B cell (primary cell): ENCODE measurements at regions not wholly inside any gene's neighbourhood (a gene's known extent, or its start where the extent isn't known, plus 50 kb on each side); places are given as distances from the start of the nearest gene placed in this dataset.

ENCODE experiments used
- ATAC-seq: fragments of 200-7000 bp; cut with Tn5 transposase; one replicate; pipeline ENCODE4 v1.10.0; 2021; ENCODE audit warnings: low read depth, mild to moderate bottlenecking, moderate number of reproducible peaks, moderate library complexity
- CTCF ChIA-PET: fragments of 350-600 bp; sonication (Branson Sonifier 250); formaldehyde crosslinking; loops from one replicate; lab custom pipeline; 2021; ENCODE audit warnings: antibody characterized with exemption, inconsistent platforms; lab: Charles Lee
- POLR2A ChIA-PET: fragments of 350-600 bp; sonication (Branson Sonifier 250); formaldehyde crosslinking; loops from one replicate; lab custom pipeline; 2021; ENCODE audit warnings: antibody characterized with exemption; lab: Charles Lee
- DNase-seq: peaks from one replicate; pipeline ENCODE4 v3.0.0; 2013
- H2AFZ ChIP-seq: 2 replicates; pipeline ENCODE4 v1.6.1; 2012; ENCODE audit warnings: mild to moderate bottlenecking, low read depth, low read length; ENCODE audit not compliant: insufficient read depth, poor library complexity, severe bottlenecking
- H3K27ac ChIP-seq, 2 donors: 1 replicate in 1 of 2; 2 replicates in 1 of 2; pipeline ENCODE4 v1.5.1; 2012 to 2013; ENCODE audit warnings: low read length in 2 of 2, mild to moderate bottlenecking in 2 of 2, moderate library complexity in 1 of 2
- H3K27me3 ChIP-seq, 4 experiments: fragments of 200-600 bp in 1 of 4; sonication (generic) in 1 of 4; replicated peaks in 1 of 4; 1 replicate in 2 of 4; 2 replicates in 2 of 4; pipeline versions ENCODE4 v1.6.1 to v1.7.0; 2013 to 2016; ENCODE audit warnings: low read length in 3 of 4, mild to moderate bottlenecking in 2 of 4, mixed read lengths in 1 of 4, moderate library complexity in 1 of 4; ENCODE audit not compliant: insufficient read depth in 4 of 4, control insufficient read depth in 3 of 4; ENCODE audit errors: control extremely low read depth in 1 of 4
- H3K36me3 ChIP-seq, 2 experiments: replicated peaks in 1 of 2; 1 replicate in 1 of 2; 2 replicates in 1 of 2; pipeline versions ENCODE4 v1.6.1 to v1.7.1; 2013; ENCODE audit warnings: low read length in 1 of 2; ENCODE audit not compliant: insufficient read depth in 2 of 2, control insufficient read depth in 1 of 2; ENCODE audit errors: control extremely low read depth in 1 of 2, extremely low read depth in 1 of 2
- H3K4me1 ChIP-seq, 2 donors: fragments of 200-600 bp in 1 of 2; sonication (generic) in 1 of 2; 1 replicate in 1 of 2; 2 replicates in 1 of 2; pipeline versions ENCODE4 v1.5.1 to v1.6.1; 2013 to 2017; ENCODE audit warnings: low read length in 2 of 2; ENCODE audit not compliant: control insufficient read depth in 2 of 2, insufficient read depth in 2 of 2
- H3K4me2 ChIP-seq: replicated peaks from 2 replicates; pipeline ENCODE3; 2012; ENCODE audit warnings: mild to moderate bottlenecking, low read depth, low read length; ENCODE audit not compliant: poor library complexity, severe bottlenecking
- H3K4me3 ChIP-seq, 5 experiments: fragments of 200-600 bp in 1 of 5; sonication (generic) in 1 of 5; 1 replicate in 3 of 5; 2 replicates in 2 of 5; pipeline versions ENCODE4 v1.5.1 to v1.7.0; 2011 to 2016; ENCODE audit warnings: low read length in 4 of 5, mild to moderate bottlenecking in 4 of 5, low read depth in 2 of 5, control low read depth in 1 of 5, moderate library complexity in 1 of 5; ENCODE audit not compliant: insufficient read depth in 1 of 5; ENCODE audit errors: control extremely low read depth in 1 of 5, extremely low read depth in 1 of 5
- H3K79me2 ChIP-seq: fragments of 200-600 bp; sonication (generic); one replicate; pipeline ENCODE4 v1.6.0; 2016; ENCODE audit warnings: low read length; ENCODE audit not compliant: control insufficient read depth, insufficient read depth
- H3K9ac ChIP-seq: fragments of 200-600 bp; sonication (generic); 2 replicates; pipeline ENCODE4 v1.6.1; 2017; ENCODE audit warnings: mild to moderate bottlenecking, low read length, moderate library complexity
- H3K9me3 ChIP-seq, 3 donors: one replicate each; pipeline versions ENCODE4 v1.6.1 to v1.7.1; 2013; ENCODE audit warnings: low read length in 2 of 3; ENCODE audit not compliant: control insufficient read depth in 2 of 3, insufficient read depth in 1 of 3; ENCODE audit errors: control extremely low read depth in 1 of 3
- H4K20me1 ChIP-seq: 2 replicates; pipeline ENCODE4 v1.6.0; 2012; ENCODE audit warnings: mild to moderate bottlenecking, low read length; ENCODE audit not compliant: insufficient read depth, control insufficient read depth, poor library complexity, severe bottlenecking
- H3K27ac Mint-ChIP-seq: one replicate; pipeline ENCODE4 v1.8.0; 2021; ENCODE audit warnings: mixed read lengths
- H3K27me3 Mint-ChIP-seq: one replicate; pipeline ENCODE4 v1.8.0; 2021; ENCODE audit warnings: mixed read lengths
- H3K4me1 Mint-ChIP-seq: one replicate; pipeline ENCODE4 v1.8.0; 2021; ENCODE audit warnings: mixed read lengths
- H3K4me3 Mint-ChIP-seq: one replicate; pipeline ENCODE4 v1.8.0; 2021; ENCODE audit warnings: mixed read lengths
- H3K9me3 Mint-ChIP-seq: one replicate; pipeline ENCODE4 v1.8.0; 2022; ENCODE audit warnings: mixed read lengths; ENCODE audit not compliant: insufficient read depth
- EZH2 ChIP-seq: IDR thresholded peaks from 2 replicates; pipeline ENCODE4 v1.6.1; 2012; ENCODE audit warnings: borderline replicate concordance, low read depth, mild to moderate bottlenecking, moderate library complexity, low read length; ENCODE audit not compliant: insufficient read depth, poor library complexity, severe bottlenecking
- WGBS: methylation state at CpG from one replicate; pipeline ENCODE4 v1.1.5; 2013; ENCODE audit warnings: missing lambda C conversion rate; ENCODE audit not compliant: insufficient coverage; 5-methylcytosine and 5-hydroxymethylcytosine counted together
- intact Hi-C: fragments of 100-400 bp; cut with micrococcal nuclease; formaldehyde crosslinking; loops from one replicate; pipeline ENCODE4 v1.10.0; 2022
- TF ChIP-seq, protein P1 (sequence below): fragments of 200-600 bp; IDR thresholded peaks from one replicate; pipeline ENCODE4 v1.8.0; 2022; ENCODE audit warnings: antibody characterized with exemption, mild to moderate bottlenecking

DNA sequence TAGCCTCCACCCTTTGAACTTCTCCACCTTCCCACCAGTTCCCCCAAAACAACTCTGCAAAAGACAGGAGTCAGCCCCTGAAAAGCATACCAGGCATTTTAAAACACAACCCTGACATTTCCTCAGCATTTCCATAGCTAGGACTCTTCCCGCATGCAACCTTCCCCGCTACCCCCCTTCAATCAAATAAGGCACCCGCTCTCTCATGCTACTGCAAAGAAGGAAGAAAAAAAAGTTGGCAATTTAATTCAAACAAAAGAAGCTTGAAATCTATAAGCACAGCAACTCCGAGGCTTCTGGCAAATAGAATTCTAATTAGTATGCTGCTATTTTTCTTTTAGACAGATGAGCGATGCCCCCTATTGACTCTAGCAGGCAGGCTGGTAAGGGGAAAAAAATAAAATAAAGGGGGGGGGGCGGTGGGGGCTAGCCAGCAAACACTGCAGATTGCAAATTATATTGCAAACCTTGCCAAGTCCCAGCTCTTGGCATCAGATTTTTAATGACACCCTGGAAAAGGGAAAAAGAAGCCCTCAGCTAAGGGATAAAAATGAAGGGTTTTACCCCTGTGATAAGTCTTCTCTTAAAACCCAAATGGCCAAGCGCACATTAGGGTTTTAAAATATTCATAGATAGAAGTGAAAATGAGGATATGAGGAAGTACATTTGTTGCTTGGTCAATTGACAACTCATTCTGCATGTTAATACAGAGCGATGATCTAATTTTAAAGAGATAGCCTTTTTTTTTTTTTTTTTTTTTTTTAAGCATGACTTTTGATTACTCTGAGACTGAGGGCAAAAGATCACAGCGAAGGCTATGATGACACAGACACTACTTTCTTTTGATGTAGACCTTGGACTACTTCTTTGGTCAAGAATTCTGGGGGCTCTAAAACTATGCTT, 255.2 kb downstream of the NR2F2 start:
- H3K27me3 Mint-ChIP-seq = no peaks in the 10 kb centered on the region
- Histone ChIP-seq H3K27ac (no peak overlapping the region), H2AFZ (no peak overlapping the region), H4K20me1 (no peaks in the 10 kb centered on the region), H3K79me2 (no peaks in the 10 kb centered on the region), H3K36me3 (no peaks in the 10 kb centered on the region), H3K9me3 (peaks cover 0 to 7% (median 0%) of the 10 kb centered on the region in 3 donors), H3K27me3 (no peaks in the 10 kb centered on the region), H3K4me2 (no peak overlapping the region), H3K4me3 (no peak overlapping the region), H3K9ac (no peak overlapping the region), H3K4me1 (no peaks in the 10 kb centered on the region)
- intact Hi-C loops = no loop called here
- DNase-seq (no peak), ATAC-seq (no peak)
- TF ChIP-seq, protein P1, sequence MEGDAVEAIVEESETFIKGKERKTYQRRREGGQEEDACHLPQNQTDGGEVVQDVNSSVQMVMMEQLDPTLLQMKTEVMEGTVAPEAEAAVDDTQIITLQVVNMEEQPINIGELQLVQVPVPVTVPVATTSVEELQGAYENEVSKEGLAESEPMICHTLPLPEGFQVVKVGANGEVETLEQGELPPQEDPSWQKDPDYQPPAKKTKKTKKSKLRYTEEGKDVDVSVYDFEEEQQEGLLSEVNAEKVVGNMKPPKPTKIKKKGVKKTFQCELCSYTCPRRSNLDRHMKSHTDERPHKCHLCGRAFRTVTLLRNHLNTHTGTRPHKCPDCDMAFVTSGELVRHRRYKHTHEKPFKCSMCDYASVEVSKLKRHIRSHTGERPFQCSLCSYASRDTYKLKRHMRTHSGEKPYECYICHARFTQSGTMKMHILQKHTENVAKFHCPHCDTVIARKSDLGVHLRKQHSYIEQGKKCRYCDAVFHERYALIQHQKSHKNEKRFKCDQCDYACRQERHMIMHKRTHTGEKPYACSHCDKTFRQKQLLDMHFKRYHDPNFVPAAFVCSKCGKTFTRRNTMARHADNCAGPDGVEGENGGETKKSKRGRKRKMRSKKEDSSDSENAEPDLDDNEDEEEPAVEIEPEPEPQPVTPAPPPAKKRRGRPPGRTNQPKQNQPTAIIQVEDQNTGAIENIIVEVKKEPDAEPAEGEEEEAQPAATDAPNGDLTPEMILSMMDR = no peak
- no peak for TF ChIP-seq EZH2
- peaks cover 2% of the 10 kb centered on the region for H3K9me3 Mint-ChIP-seq
- 50% methylated on average over 1 of the region's 9 CpGs for WGBS
- no peak overlapping the region for H3K4me3 Mint-ChIP-seq
- H3K4me1 Mint-ChIP-seq = no peaks in the 10 kb centered on the region
- ChIA-PET CTCF (no interaction called here), POLR2A (no interaction called here)
- H3K27ac Mint-ChIP-seq = no peak overlapping the region

DNA sequence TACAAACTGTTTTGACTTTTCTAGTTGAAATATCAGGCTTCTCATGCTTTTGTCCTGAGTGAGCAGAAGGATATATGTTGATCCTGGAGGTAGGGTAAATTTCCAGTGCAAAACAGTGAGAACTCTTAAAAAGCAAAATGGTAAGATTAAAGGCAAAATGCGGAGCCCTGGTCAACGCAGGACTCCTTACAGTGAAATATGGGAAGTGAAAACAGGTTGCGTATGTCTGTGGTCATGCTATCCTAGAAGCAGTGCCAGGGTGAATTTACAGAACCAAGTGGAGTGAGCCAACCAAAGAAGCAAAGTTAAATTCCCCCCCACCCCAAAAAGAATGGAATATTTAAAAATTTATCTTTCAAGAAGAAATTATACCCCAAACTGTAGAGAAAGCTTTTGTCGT, 256.4 kb downstream of the NR2F2 start:
- WGBS = no CpG with 5 or more reads among the region's 4 CpGs
- no peak overlapping the region for H3K27ac ChIP-seq
- ChIA-PET CTCF (no interaction called here), POLR2A (no interaction called here)
- ATAC-seq = no peak
- H3K4me1 ChIP-seq = no peaks in the 10 kb centered on the region
- TF ChIP-seq EZH2 = no peak
- TF ChIP-seq, protein P1 = no peak
- no peaks in the 10 kb centered on the region for H3K36me3 ChIP-seq
- no peak overlapping the region for H3K4me2 ChIP-seq
- no peak overlapping the region for H3K9ac ChIP-seq
- Mint-ChIP-seq H3K27me3 (no peaks in the 10 kb centered on the region), H3K4me3 (no peak overlapping the region), H3K4me1 (no peaks in the 10 kb centered on the region), H3K9me3 (no peaks in the 10 kb centered on the region), H3K27ac (no peak overlapping the region)
- H3K9me3 ChIP-seq = peaks cover 0 to 7% (median 0%) of the 10 kb centered on the region in 3 donors
- DNase-seq = no peak
- no peaks in the 10 kb centered on the region for H3K79me2 ChIP-seq
- no peak overlapping the region for H3K4me3 ChIP-seq
- no peak overlapping the region for H2AFZ ChIP-seq
- H4K20me1 ChIP-seq = no peaks in the 10 kb centered on the region
- intact Hi-C loops = no loop called here
- no peaks in the 10 kb centered on the region for H3K27me3 ChIP-seq
